ENCODE measurements at regions not wholly inside any gene's neighbourhood (a gene's known extent, or its start where the extent isn't known, plus 50 kb on each side); places are given as distances from the start of the nearest gene placed in this dataset.

GRCh38 chr17:77798031-77798430, 160.5 kb upstream of the TNRC6C start:
- no peaks in the 10 kb centered on the region; the same call in 1 of the 2 replicates for H3K36me3 Mint-ChIP-seq
- no peak overlapping the region for H3K4me3 Mint-ChIP-seq
- no peak for DNase-seq (ENCODE audit: low spot score)
- peaks cover 59% of the 10 kb centered on the region for H3K4me1 Mint-ChIP-seq
- ATAC-seq = no peak
- no peak overlapping the region for H3K27ac Mint-ChIP-seq
- no peaks in the 10 kb centered on the region for H3K9me3 Mint-ChIP-seq
- CTCF ChIA-PET = interaction anchor here (1.0 kb wide), 1 partner anchor 95 kb away, joined by 3 read pairs; no protein-coding TSS in a partner anchor
- no peak for TF ChIP-seq AR (CRISPR knock-in tag; IDR thresholded peaks at IDR 0.05)
- TF ChIP-seq MLX (CRISPR knock-in tag; IDR thresholded peaks at IDR 0.05) = no peak
- POLR2A ChIA-PET = no interaction called here
- peaks cover 48% of the 10 kb centered on the region for H3K27me3 Mint-ChIP-seq (ENCODE audit: low read depth)

GRCh38 chr17:77798481-77798880, 160.0 kb upstream of the TNRC6C start:
- Mint-ChIP-seq H3K9me3 (no peaks in the 10 kb centered on the region), H3K4me1 (peaks cover 59% of the 10 kb centered on the region), H3K27ac (no peak overlapping the region), H3K36me3 (no peaks in the 10 kb centered on the region; the same call in 1 of the 2 replicates), H3K4me3 (no peak overlapping the region), H3K27me3 (ENCODE audit: low read depth) (peaks cover 45% of the 10 kb centered on the region)
- no peak for ATAC-seq
- POLR2A ChIA-PET = no interaction called here
- DNase-seq (ENCODE audit: low spot score) = no peak
- no peak for TF ChIP-seq E2F4 (CRISPR knock-in tag; IDR thresholded peaks at IDR 0.05; ENCODE audit: borderline replicate concordance, low read depth)
- TF ChIP-seq ELF4 (CRISPR knock-in tag; IDR thresholded peaks at IDR 0.05; ENCODE audit: low read depth) = no peak
- no peak for TF ChIP-seq PRDM15 (CRISPR knock-in tag; IDR thresholded peaks at IDR 0.05)
- no peak for TF ChIP-seq NR2C2 (CRISPR knock-in tag; IDR thresholded peaks at IDR 0.05)
- TF ChIP-seq TCF7 (CRISPR knock-in tag; IDR thresholded peaks at IDR 0.05; ENCODE audit: low read depth) = no peak
- no peak for TF ChIP-seq NFE2L1 (CRISPR knock-in tag; IDR thresholded peaks at IDR 0.05)
- TF ChIP-seq PREB (CRISPR knock-in tag; IDR thresholded peaks at IDR 0.05; ENCODE audit: borderline replicate concordance) = no peak
- no peak for TF ChIP-seq ESRRA (CRISPR knock-in tag; IDR thresholded peaks at IDR 0.05; ENCODE audit: borderline replicate concordance)
- TF ChIP-seq ZNF423 (CRISPR knock-in tag; IDR thresholded peaks at IDR 0.05) = no peak
- CTCF ChIA-PET = interaction anchor here (1.0 kb wide), 1 partner anchor 94 kb away, joined by 3 read pairs; no protein-coding TSS in a partner anchor

- DNase-seq (ENCODE audit: low spot score) (no peak), ATAC-seq (no peak)
- H3K9me3 Mint-ChIP-seq = no peaks in the 10 kb centered on the region
- H3K27me3 Mint-ChIP-seq (ENCODE audit: low read depth) = peaks cover 45% of the 10 kb centered on the region
- no peaks in the 10 kb centered on the region; the same call in 1 of the 2 replicates for H3K36me3 Mint-ChIP-seq
- CTCF ChIA-PET = no interaction called here
- peaks cover 61% of the 10 kb centered on the region for H3K4me1 Mint-ChIP-seq
- H3K27ac Mint-ChIP-seq = no peak overlapping the region
- POLR2A ChIA-PET = no interaction called here
- H3K4me3 Mint-ChIP-seq = no peak overlapping the region
- TF ChIP-seq JAZF1 (CRISPR knock-in tag; IDR thresholded peaks at IDR 0.05) = no peak
- no peak for TF ChIP-seq SMAD4 (CRISPR knock-in tag; IDR thresholded peaks at IDR 0.05)
- no peak for TF ChIP-seq MAX (CRISPR knock-in tag; IDR thresholded peaks at IDR 0.05)
- no peak for TF ChIP-seq ZBTB43 (CRISPR knock-in tag; IDR thresholded peaks at IDR 0.05)
- TF ChIP-seq CREB1 (CRISPR knock-in tag; IDR thresholded peaks at IDR 0.05) = no peak
- no peak for TF ChIP-seq FOXP4 (CRISPR knock-in tag; IDR thresholded peaks at IDR 0.05)
- TF ChIP-seq MLX (CRISPR knock-in tag; IDR thresholded peaks at IDR 0.05) = no peak
Measured at GRCh38 chr17:77800816-77801215, 157.7 kb upstream of the TNRC6C start.

Measured in WTC11 (cell line).